NCI-H1417 (cell line): ENCODE measurements at regions not wholly inside any gene's neighbourhood (a gene's known extent, or its start where the extent isn't known, plus 50 kb on each side); places are given as distances from the start of the nearest gene placed in this dataset.
"Not testable (repeated sequence)": the region's sequence is repeated elsewhere in the genome, so short reads cannot be mapped to it uniquely, and the experiment has no call there.

Experiments used
- DNase-seq, 3 experiments: peaks; one replicate each; lab custom pipeline; 2025; lab: John Stamatoyannopoulos, UW

- DNase-seq = peak in 2 of 3 experiments; percentile 4 to 38
Measured at GRCh38 chr10:84846658-84847316, 518.4 kb downstream of the CCSER2 start.

GRCh38 chr10:84848967-84849366 is 520.6 kb downstream of the CCSER2 start:
- DNase-seq = no peak

GRCh38 chr10:84850826-84851225 is 522.4 kb downstream of the CCSER2 start:
- DNase-seq = no peak

GRCh38 chr10:84854439-84854838 is 526.0 kb downstream of the CCSER2 start:
- DNase-seq = no peak

GRCh38 chr10:84860855-84861254 is 532.5 kb downstream of the CCSER2 start:
- no peak for DNase-seq

- DNase-seq = no peak
Measured at GRCh38 chr10:84862551-84862950, 534.2 kb downstream of the CCSER2 start.

GRCh38 chr10:84863675-84864074 is 535.3 kb downstream of the CCSER2 start:
- no peak for DNase-seq

GRCh38 chr10:84876116-84876999 is 548.0 kb downstream of the CCSER2 start:
- DNase-seq = peak in 1 of 3 experiments; percentile 10

- DNase-seq = no peak
Measured at GRCh38 chr10:84879991-84880390, 551.6 kb downstream of the CCSER2 start.

- not testable (repeated sequence) for DNase-seq
Measured at GRCh38 chr10:84881696-84882095, 553.3 kb downstream of the CCSER2 start.

GRCh38 chr10:84890706-84891105 is 562.3 kb downstream of the CCSER2 start:
- DNase-seq = no peak

- DNase-seq = no peak
Measured at GRCh38 chr10:84891631-84892030, 563.2 kb downstream of the CCSER2 start.

- DNase-seq = no peak
Measured at GRCh38 chr10:84895541-84895940, 567.2 kb downstream of the CCSER2 start.

- no peak for DNase-seq
Measured at GRCh38 chr10:84896909-84897308, 568.5 kb downstream of the CCSER2 start.

- DNase-seq = no peak
Measured at GRCh38 chr10:84899268-84899667, 570.9 kb downstream of the CCSER2 start.

- DNase-seq = no peak
Measured at GRCh38 chr10:84900141-84900540, 571.8 kb downstream of the CCSER2 start.

- no peak for DNase-seq
Measured at GRCh38 chr10:84901885-84902284, 573.5 kb downstream of the CCSER2 start.

- no peak for DNase-seq
Measured at GRCh38 chr10:84902553-84902952, 574.2 kb downstream of the CCSER2 start.

GRCh38 chr10:84903320-84903719 is 574.9 kb downstream of the CCSER2 start:
- DNase-seq = no peak

GRCh38 chr10:84907461-84908009 is 579.1 kb downstream of the CCSER2 start:
- DNase-seq = no peak

GRCh38 chr10:84908491-84908890 is 580.1 kb downstream of the CCSER2 start:
- no peak for DNase-seq

GRCh38 chr10:84921701-84922100 is 593.3 kb downstream of the CCSER2 start:
- no peak for DNase-seq

GRCh38 chr10:84924131-84924530 is 595.7 kb downstream of the CCSER2 start:
- DNase-seq = no peak
